IMR-90 (cell line): ENCODE measurements at regions not wholly inside any gene's neighbourhood (a gene's known extent, or its start where the extent isn't known, plus 50 kb on each side); places are given as distances from the start of the nearest gene placed in this dataset.

Source experiments
- POLR2A ChIP-seq: IDR thresholded peaks from 2 replicates; pipeline ENCODE4 v1.6.1; 2012; ENCODE audit warnings: mild to moderate bottlenecking, low read depth, low read length
- RAD21 ChIP-seq: IDR thresholded peaks from 2 replicates; pipeline ENCODE4 v1.6.1; 2012; ENCODE audit warnings: low read length, improper control_type of control experiment
- SMC3 ChIP-seq: fragments of 150-350 bp; IDR thresholded peaks from 2 replicates; pipeline ENCODE4 v1.6.1; 2016; ENCODE audit warnings: low read depth, mild to moderate bottlenecking, antibody characterized with exemption, low read length, moderate library complexity
- TF ChIP-seq, protein P1 (sequence below): conservative IDR thresholded peaks from 2 replicates; pipeline ENCODE4 v1.5.1; 2012; ENCODE audit warnings: mild to moderate bottlenecking, low read depth, low read length, improper control_type of control experiment
- TF ChIP-seq, protein P2 (sequence below): fragments of 150-350 bp; IDR thresholded peaks from 2 replicates; pipeline ENCODE4 v1.6.1; 2016; ENCODE audit warnings: low read depth, mild to moderate bottlenecking, low read length, moderate library complexity, borderline replicate concordance

DNA sequence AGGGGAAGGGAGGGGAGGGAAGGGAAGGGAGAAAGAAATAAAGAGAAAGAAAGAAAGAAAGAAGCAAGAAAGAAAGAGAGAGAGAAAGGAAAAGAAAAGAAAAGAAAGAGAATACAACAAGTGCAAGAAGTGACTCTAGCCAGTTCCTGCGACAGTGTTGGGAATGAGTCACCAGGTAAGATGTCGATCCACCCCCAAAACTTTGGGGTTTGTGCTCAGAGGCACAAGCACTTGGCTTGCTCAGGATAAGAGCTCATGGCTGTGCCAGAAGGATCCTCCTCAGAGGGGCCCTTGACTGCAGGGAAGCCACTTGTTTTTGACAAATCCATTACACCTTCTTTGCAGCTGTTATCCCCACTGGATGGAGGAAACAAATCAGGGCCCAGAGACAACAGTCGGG, 137.7 kb downstream of the TMEM132E start:
- TF ChIP-seq, protein P1, sequence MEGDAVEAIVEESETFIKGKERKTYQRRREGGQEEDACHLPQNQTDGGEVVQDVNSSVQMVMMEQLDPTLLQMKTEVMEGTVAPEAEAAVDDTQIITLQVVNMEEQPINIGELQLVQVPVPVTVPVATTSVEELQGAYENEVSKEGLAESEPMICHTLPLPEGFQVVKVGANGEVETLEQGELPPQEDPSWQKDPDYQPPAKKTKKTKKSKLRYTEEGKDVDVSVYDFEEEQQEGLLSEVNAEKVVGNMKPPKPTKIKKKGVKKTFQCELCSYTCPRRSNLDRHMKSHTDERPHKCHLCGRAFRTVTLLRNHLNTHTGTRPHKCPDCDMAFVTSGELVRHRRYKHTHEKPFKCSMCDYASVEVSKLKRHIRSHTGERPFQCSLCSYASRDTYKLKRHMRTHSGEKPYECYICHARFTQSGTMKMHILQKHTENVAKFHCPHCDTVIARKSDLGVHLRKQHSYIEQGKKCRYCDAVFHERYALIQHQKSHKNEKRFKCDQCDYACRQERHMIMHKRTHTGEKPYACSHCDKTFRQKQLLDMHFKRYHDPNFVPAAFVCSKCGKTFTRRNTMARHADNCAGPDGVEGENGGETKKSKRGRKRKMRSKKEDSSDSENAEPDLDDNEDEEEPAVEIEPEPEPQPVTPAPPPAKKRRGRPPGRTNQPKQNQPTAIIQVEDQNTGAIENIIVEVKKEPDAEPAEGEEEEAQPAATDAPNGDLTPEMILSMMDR = no peak
- no peak for TF ChIP-seq POLR2A
- no peak for TF ChIP-seq SMC3
- TF ChIP-seq, protein P2, sequence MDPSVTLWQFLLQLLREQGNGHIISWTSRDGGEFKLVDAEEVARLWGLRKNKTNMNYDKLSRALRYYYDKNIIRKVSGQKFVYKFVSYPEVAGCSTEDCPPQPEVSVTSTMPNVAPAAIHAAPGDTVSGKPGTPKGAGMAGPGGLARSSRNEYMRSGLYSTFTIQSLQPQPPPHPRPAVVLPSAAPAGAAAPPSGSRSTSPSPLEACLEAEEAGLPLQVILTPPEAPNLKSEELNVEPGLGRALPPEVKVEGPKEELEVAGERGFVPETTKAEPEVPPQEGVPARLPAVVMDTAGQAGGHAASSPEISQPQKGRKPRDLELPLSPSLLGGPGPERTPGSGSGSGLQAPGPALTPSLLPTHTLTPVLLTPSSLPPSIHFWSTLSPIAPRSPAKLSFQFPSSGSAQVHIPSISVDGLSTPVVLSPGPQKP = no peak
- no peak for TF ChIP-seq RAD21
